Activated naive CD4-positive, alpha-beta T cell treated with anti-CD3 and anti-CD28 coated beads for 36 hours (primary cell): ENCODE measurements at regions not wholly inside any gene's neighbourhood (a gene's known extent, or its start where the extent isn't known, plus 50 kb on each side); places are given as distances from the start of the nearest gene placed in this dataset.

ENCODE experiments used
- CTCF ChIA-PET: fragments of 350-600 bp; sonication (Branson Sonifier 250); formaldehyde crosslinking; loops from one replicate; lab custom pipeline; 2021; ENCODE audit warnings: antibody characterized with exemption; lab: Charles Lee
- DNase-seq: peaks from one replicate; pipeline ENCODE4 v3.0.0-alpha.2; 2020
- H3K27ac Mint-ChIP-seq: one replicate; pipeline ENCODE4 v1.8.0; 2021; ENCODE audit warnings: mild to moderate bottlenecking, mixed read lengths
- H3K27me3 Mint-ChIP-seq: one replicate; pipeline ENCODE4 v1.8.0; 2021; ENCODE audit warnings: low read depth, mixed read lengths
- H3K36me3 Mint-ChIP-seq: one replicate; pipeline ENCODE4 v1.8.0; 2021; ENCODE audit warnings: low read depth, mixed read lengths
- H3K4me1 Mint-ChIP-seq: one replicate; pipeline ENCODE4 v1.8.0; 2021; ENCODE audit warnings: low read depth, mixed read lengths
- H3K4me3 Mint-ChIP-seq: one replicate; pipeline ENCODE4 v1.8.0; 2021; ENCODE audit warnings: mild to moderate bottlenecking, moderate library complexity, mixed read lengths
- H3K9me3 Mint-ChIP-seq: one replicate; pipeline ENCODE4 v1.8.0; 2021; ENCODE audit warnings: mixed read lengths
- intact Hi-C: fragments of 100-400 bp; cut with micrococcal nuclease; formaldehyde crosslinking; loops from one replicate; pipeline ENCODE4 v1.15.1; 2023

DNA sequence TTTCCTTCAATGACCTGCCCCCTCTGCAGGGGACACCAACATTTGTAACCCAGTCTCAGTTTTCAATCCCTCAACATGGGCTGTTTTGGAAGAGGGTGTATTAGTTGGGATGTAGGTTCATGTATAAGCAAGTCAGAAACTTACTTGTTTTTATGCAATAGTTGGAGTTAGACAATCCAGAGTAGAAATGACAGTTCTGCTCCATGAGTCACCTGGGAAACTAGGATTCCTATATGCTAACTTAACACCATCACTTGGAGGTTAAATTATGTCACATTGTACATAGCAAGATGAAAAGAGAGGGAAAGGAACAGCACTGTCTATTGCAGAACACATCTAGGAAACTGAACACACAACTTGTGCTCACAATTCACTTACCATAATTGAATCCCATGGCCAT lies 436.4 kb downstream of the RFC3 start:
- Mint-ChIP-seq H3K36me3 (no peaks in the 10 kb centered on the region), H3K4me1 (no peaks in the 10 kb centered on the region), H3K9me3 (peaks cover 4% of the 10 kb centered on the region), H3K27ac (no peak overlapping the region), H3K27me3 (peaks cover 3% of the 10 kb centered on the region), H3K4me3 (no peak overlapping the region)
- intact Hi-C loops: no loop called here
- DNase-seq: no peak
- CTCF ChIA-PET: interaction anchor here (0.7 kb wide), 1 partner anchor 1570 kb away, joined by 3 read pairs; no protein-coding TSS in a partner anchor

DNA sequence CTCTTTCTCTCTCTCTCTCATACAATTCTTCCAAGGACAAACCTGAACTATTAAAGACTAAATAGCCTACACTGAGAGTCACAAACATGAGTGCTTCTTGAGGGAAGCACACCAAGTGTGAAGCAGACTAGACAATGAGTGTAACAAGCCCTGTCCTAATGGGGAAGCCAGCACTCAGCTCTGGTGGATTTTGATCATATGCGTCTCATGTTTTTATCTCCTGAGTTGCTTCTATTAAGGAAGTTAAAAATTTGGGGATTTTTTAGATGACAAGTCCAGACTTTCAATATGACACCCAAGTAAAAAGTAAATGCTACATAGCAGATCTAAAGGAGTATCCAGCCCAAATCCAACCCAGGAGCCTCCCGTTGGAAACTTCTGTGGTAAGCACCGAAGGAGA lies 437.8 kb downstream of the RFC3 start:
- CTCF ChIA-PET: no interaction called here
- no peaks in the 10 kb centered on the region for H3K4me1 Mint-ChIP-seq
- no peaks in the 10 kb centered on the region for H3K36me3 Mint-ChIP-seq
- H3K4me3 Mint-ChIP-seq: no peak overlapping the region
- no peak for DNase-seq
- peaks cover 3% of the 10 kb centered on the region for H3K27me3 Mint-ChIP-seq
- no peak overlapping the region for H3K27ac Mint-ChIP-seq
- peaks cover 4% of the 10 kb centered on the region for H3K9me3 Mint-ChIP-seq
- intact Hi-C loops: no loop called here

DNA sequence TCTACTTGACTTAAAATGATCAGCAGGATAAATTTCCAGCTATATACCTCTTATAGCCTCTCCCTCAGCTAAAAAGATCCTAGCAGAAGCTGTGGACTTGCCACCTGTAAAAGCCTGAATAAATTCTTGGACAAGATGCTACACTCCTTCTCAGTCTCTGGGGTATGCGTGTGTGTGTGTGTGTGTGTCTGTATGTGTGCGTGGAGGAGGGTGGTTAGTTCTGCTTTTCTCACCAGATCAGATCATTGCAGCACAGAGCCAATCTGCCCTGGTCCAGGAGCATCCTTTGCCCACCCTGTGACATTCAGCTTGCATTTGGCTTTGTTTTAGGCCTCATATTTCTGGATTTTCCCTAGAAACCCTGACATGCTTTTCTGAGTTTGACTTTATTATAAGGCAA lies 438.3 kb downstream of the RFC3 start:
- H3K27ac Mint-ChIP-seq: no peak overlapping the region
- intact Hi-C loops: no loop called here
- H3K36me3 Mint-ChIP-seq: no peaks in the 10 kb centered on the region
- H3K4me3 Mint-ChIP-seq: no peak overlapping the region
- H3K27me3 Mint-ChIP-seq: peaks cover 3% of the 10 kb centered on the region
- no peaks in the 10 kb centered on the region for H3K4me1 Mint-ChIP-seq
- H3K9me3 Mint-ChIP-seq: peaks cover 4% of the 10 kb centered on the region
- no peak for DNase-seq
- CTCF ChIA-PET: no interaction called here

DNA sequence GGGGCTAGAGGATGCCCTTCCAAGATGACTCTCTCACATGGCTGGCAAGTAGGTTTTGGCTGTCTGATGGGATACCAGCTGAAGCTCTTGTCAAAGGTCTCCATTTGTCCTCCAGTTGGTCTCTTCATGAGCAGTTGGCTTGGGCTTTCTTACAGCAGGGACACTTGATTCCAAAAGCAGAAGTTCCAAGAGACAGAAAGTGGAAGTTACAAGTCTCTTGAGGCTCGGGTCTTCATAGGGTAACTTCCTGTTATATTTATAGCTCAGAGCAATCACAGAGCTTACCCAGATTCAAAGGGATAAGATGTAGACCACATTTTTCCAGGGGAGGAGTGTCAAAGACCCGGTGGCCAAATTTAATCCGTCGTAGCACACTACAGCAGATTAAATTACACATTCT lies 440.0 kb downstream of the RFC3 start:
- Mint-ChIP-seq H3K9me3 (peaks cover 4% of the 10 kb centered on the region), H3K27ac (no peak overlapping the region), H3K27me3 (peaks cover 3% of the 10 kb centered on the region), H3K4me1 (no peaks in the 10 kb centered on the region), H3K4me3 (no peak overlapping the region), H3K36me3 (no peaks in the 10 kb centered on the region)
- DNase-seq: no peak
- CTCF ChIA-PET: no interaction called here
- intact Hi-C loops: no loop called here

DNA sequence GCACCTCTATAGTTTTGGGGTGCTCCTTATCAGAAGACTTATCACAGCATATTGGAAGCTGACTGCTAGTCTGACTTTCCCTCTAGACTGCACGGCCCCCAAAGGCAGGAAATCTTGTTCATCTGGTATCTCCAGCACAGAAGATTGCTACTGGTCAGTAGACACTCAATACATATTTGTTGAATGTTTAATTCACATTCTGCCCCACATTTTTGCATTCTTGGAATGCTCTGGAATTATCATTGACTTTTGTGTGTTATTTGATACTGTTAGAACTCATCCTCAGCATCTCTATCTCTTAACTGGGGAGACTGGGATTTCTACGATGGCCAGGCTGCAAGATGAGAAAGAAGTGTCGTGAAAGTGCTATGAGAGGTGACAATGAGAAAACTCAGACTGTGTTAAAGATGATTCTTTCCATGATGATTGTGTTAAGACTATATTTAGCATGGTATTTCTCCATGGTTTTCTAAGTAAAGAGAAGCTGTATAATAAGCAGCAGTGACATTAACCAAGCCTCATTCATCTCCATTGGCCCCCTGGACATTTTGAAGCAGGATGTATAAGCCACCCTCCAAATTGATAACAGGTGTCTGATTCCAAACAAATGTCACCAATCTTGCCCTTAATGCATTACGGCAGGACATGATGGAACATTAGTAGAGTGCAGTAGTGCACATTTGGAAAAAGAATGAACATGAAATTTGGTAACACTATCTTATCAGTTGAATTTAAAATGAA lies 440.9 kb downstream of the RFC3 start:
- CTCF ChIA-PET: no interaction called here
- Mint-ChIP-seq H3K9me3 (peaks cover 4% of the 10 kb centered on the region), H3K36me3 (no peaks in the 10 kb centered on the region), H3K27me3 (peaks cover 3% of the 10 kb centered on the region), H3K27ac (no peak overlapping the region), H3K4me3 (no peak overlapping the region), H3K4me1 (no peaks in the 10 kb centered on the region)
- intact Hi-C loops: no loop called here
- DNase-seq: no peak

DNA sequence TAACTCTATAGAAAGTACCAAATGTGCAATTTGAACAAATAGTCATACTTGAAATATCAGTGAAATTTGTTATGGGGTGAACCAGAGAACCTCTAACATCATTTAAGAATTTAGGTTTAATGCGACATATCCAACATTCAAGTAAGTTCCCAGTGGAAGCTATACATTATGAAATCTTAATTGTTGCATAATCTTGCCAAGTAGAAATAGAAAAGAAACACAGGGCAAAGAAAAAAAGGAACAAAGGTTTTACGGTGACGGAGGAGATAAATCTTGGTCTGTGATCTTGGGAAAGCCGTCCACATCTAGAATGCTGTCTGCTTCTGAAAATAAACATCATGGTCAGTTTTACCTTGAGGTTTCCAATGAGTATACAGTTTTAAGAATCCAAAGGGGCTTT lies 445.7 kb downstream of the RFC3 start:
- no peaks in the 10 kb centered on the region for H3K9me3 Mint-ChIP-seq
- no peaks in the 10 kb centered on the region for H3K27me3 Mint-ChIP-seq
- no peaks in the 10 kb centered on the region for H3K4me1 Mint-ChIP-seq
- CTCF ChIA-PET: no interaction called here
- DNase-seq: no peak
- H3K4me3 Mint-ChIP-seq: no peak overlapping the region
- H3K27ac Mint-ChIP-seq: no peak overlapping the region
- no peaks in the 10 kb centered on the region for H3K36me3 Mint-ChIP-seq
- intact Hi-C loops: no loop called here

DNA sequence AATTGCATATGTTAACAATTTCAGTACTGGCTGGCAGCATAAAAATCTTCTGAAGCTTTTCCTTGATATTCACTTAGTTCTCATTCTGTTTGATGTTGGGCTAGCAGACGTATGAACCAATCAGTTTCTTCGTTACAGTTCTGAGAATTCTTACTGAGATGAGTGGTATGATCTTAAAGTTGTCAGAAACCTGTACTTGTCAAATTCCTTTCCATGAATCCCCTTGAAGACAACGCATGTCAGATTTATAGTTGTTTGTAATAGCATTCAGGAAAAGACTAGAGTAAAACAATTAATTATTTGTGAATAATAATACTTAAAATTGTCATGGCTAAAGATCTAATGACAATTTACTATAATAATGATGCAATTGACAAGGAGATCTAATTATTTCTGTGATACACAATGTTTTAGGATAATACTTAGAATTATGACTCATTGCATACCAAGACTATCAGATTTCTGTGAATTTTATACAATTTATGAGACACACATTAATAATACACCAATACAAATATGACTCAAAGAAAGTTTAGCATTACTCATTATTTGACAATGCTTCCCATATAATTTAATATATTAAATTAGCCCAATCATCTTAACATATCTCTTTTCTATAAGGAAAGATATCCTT lies 447.2 kb downstream of the RFC3 start:
- Mint-ChIP-seq H3K4me3 (no peak overlapping the region), H3K27me3 (no peaks in the 10 kb centered on the region), H3K9me3 (no peaks in the 10 kb centered on the region), H3K4me1 (no peaks in the 10 kb centered on the region), H3K36me3 (no peaks in the 10 kb centered on the region), H3K27ac (no peak overlapping the region)
- intact Hi-C loops: no loop called here
- DNase-seq: no peak
- CTCF ChIA-PET: no interaction called here

DNA sequence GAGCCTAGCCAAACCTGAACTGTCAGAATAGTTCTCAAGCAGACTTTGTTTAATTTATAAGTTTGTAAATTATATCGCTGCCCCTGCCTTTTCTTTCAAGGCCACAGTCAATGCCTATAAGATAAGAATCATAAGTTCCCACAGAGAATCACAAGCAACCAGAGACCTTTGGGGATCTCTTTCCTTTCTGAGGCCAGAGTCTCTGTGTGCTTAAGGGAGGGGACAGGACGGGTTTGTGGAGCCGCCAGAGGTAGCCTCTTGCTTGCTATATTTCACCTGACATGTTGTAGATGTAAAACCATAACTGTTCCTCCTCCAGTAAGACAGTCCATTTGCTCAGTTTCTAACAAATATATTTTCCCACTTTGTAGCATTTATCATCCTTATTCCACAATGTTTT lies 458.8 kb downstream of the RFC3 start:
- no peak overlapping the region for H3K4me3 Mint-ChIP-seq
- H3K27me3 Mint-ChIP-seq: no peaks in the 10 kb centered on the region
- intact Hi-C loops: no loop called here
- no peaks in the 10 kb centered on the region for H3K4me1 Mint-ChIP-seq
- DNase-seq: no peak
- peaks cover 7% of the 10 kb centered on the region for H3K9me3 Mint-ChIP-seq
- no peak overlapping the region for H3K27ac Mint-ChIP-seq
- CTCF ChIA-PET: no interaction called here
- H3K36me3 Mint-ChIP-seq: no peaks in the 10 kb centered on the region

DNA sequence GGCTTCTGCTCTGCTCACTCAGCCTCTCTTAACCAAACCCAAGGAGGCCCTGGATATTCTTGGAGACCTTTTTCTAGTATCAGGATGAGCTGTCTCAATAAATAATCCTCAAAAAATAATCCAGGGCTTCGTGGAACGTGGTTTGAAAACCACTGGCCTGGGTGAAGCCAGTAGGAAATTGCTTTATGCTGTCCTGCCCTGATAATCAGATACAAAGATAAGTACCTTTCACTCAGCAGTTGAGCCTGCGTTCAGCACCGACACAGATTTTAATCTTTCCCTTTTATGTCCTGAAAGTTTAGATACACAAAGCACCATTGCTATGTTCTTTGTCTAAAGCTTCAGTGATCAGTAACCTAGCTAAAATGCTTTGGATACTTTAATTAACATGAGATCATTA lies 460.0 kb downstream of the RFC3 start:
- CTCF ChIA-PET: no interaction called here
- Mint-ChIP-seq H3K4me3 (no peak overlapping the region), H3K36me3 (no peaks in the 10 kb centered on the region), H3K27ac (no peak overlapping the region), H3K9me3 (peaks cover 7% of the 10 kb centered on the region), H3K4me1 (no peaks in the 10 kb centered on the region), H3K27me3 (no peaks in the 10 kb centered on the region)
- intact Hi-C loops: no loop called here
- DNase-seq: no peak

DNA sequence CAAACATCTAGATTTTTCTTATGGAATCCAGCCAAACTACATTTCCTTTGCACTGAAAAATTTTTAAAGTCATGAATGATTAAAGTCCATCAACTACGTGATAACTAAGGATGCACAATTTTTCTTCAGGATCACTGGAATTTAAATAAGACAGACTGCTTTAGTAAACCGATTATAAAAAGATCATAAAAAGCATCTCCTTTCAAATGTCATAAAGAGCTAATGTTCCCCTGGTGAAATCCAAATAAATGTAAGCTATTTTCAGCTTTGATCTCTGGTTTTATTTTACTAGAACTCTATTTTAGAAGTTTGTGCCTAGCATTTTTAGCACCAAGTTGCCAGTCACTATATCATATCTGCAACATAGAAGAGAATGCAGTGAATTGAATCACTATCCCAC lies 460.8 kb downstream of the RFC3 start:
- intact Hi-C loops: no loop called here
- no peak for DNase-seq
- CTCF ChIA-PET: no interaction called here
- Mint-ChIP-seq H3K36me3 (no peaks in the 10 kb centered on the region), H3K4me1 (no peaks in the 10 kb centered on the region), H3K9me3 (peaks cover 12% of the 10 kb centered on the region), H3K27ac (no peak overlapping the region), H3K27me3 (no peaks in the 10 kb centered on the region), H3K4me3 (no peak overlapping the region)

DNA sequence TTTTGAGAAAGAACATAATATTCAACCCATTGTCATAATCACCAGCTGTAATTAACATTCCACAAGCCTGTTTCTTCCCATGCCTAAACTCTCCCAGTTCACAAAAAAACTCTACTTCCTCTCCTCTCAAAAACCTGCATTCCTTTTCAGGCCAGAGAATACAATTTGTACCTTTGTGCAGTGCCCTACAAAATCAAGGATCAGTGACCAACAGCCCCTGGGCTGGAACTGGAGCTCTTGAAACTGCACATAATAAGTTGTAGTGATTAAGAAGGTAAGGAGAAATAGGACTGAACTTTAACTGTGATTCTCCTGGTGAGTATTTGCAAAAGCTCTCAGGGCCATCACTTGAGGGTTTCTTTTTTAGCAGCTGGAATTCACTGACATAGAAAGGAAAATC lies 472.7 kb downstream of the RFC3 start:
- DNase-seq: no peak
- intact Hi-C loops: no loop called here
- CTCF ChIA-PET: no interaction called here
- H3K4me1 Mint-ChIP-seq: no peaks in the 10 kb centered on the region
- no peak overlapping the region for H3K27ac Mint-ChIP-seq
- H3K9me3 Mint-ChIP-seq: no peaks in the 10 kb centered on the region
- no peak overlapping the region for H3K4me3 Mint-ChIP-seq
- H3K36me3 Mint-ChIP-seq: no peaks in the 10 kb centered on the region
- no peaks in the 10 kb centered on the region for H3K27me3 Mint-ChIP-seq

DNA sequence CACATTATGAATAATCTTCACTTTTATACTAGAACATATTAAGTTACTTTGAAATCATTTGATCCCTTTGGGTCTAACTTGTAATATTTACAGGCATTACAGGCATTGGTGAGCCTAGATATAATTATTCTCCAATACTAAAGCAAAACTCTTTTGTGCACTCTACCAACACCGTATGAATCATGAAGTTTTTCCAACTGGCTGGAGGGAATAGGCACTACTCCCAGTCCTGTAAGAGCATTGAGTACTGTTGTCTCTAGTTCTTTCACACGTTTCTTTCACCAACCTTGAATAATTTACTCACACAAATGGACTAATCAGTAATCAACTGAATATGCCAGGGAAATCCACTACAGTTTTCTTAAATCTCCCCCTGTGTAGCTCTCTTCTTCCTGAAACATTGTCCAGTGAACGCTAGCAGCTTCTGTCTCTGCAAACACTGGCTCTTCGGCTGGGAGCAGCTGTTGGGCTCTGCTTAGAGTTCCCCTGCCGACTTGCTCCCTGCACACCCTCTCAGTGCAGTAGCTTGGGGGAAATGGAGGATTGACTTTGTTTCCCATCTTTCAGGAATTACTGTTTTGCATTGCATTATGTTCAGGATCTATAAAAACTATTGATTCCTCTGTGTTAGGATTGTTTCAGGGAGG lies 476.7 kb downstream of the RFC3 start:
- Mint-ChIP-seq H3K4me3 (no peak overlapping the region), H3K9me3 (no peaks in the 10 kb centered on the region), H3K36me3 (no peaks in the 10 kb centered on the region), H3K4me1 (no peaks in the 10 kb centered on the region), H3K27ac (no peak overlapping the region), H3K27me3 (no peaks in the 10 kb centered on the region)
- intact Hi-C loops: no loop called here
- DNase-seq: no peak
- CTCF ChIA-PET: no interaction called here

DNA sequence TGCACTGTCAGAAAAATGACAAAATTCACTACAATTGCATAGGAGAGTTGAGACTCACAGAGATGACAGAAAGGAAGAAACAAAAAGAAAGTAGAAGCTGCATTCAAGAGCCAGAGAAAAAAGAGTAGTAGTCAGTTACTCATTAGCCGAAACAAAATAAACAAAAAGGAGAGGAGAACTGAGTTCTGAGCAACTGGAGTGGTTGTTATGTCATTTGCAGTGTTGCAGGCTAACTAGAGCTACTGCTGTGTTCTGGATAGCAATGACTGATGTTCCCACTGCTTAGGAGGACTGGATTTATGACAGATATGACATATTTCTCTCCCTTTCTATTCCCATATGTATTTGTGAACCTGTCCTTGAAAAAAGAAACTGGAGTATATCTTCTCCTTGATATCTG lies 482.6 kb downstream of the RFC3 start:
- Mint-ChIP-seq H3K4me3 (no peak overlapping the region), H3K4me1 (no peaks in the 10 kb centered on the region), H3K36me3 (no peaks in the 10 kb centered on the region), H3K9me3 (peaks cover 3% of the 10 kb centered on the region), H3K27ac (no peak overlapping the region), H3K27me3 (no peaks in the 10 kb centered on the region)
- DNase-seq: no peak
- intact Hi-C loops: no loop called here
- CTCF ChIA-PET: no interaction called here
